Parathyroid adenoma (tissue), 2 donors: ENCODE measurements at regions not wholly inside any gene's neighbourhood (a gene's known extent, or its start where the extent isn't known, plus 50 kb on each side); places are given as distances from the start of the nearest gene placed in this dataset.

Experiments used
- H2AFZ ChIP-seq: fragments of 300-600 bp; sonication (generic); one replicate; pipeline ENCODE4 v1.7.0; 2017; ENCODE audit warnings: antibody characterized with exemption, mild to moderate bottlenecking
- H3K27ac ChIP-seq: fragments of 300-600 bp; sonication (generic); one replicate; pipeline ENCODE4 v1.7.0; 2017
- H3K27me3 ChIP-seq: fragments of 300-600 bp; sonication (generic); one replicate; pipeline ENCODE4 v1.7.0; 2017; ENCODE audit warnings: low read length; ENCODE audit not compliant: control insufficient read depth, insufficient read depth
- H3K36me3 ChIP-seq: fragments of 300-600 bp; sonication (generic); one replicate; pipeline ENCODE4 v1.7.0; 2017; ENCODE audit warnings: low read length; ENCODE audit not compliant: control insufficient read depth, insufficient read depth
- H3K4me1 ChIP-seq: fragments of 300-600 bp; sonication (generic); one replicate; pipeline ENCODE4 v1.7.0; 2017; ENCODE audit warnings: control low read depth
- H3K4me2 ChIP-seq: fragments of 300-600 bp; sonication (generic); one replicate; pipeline ENCODE4 v1.7.0; 2017; ENCODE audit warnings: low read length
- H3K4me3 ChIP-seq: fragments of 300-600 bp; sonication (generic); one replicate; pipeline ENCODE4 v1.7.0; 2017; ENCODE audit warnings: low read depth, low read length
- H3K79me2 ChIP-seq: fragments of 300-600 bp; sonication (generic); one replicate; pipeline ENCODE4 v1.7.0; 2017; ENCODE audit warnings: control low read depth
- H3K9ac ChIP-seq: fragments of 300-600 bp; sonication (generic); one replicate; pipeline ENCODE4 v1.7.0; 2017; ENCODE audit warnings: mild to moderate bottlenecking
- H3K9me3 ChIP-seq: fragments of 300-600 bp; sonication (generic); one replicate; pipeline ENCODE4 v1.7.0; 2017; ENCODE audit warnings: low read length; ENCODE audit not compliant: control insufficient read depth
- TF ChIP-seq, protein P1 (sequence below): fragments of 300-600 bp; sonication (generic); IDR thresholded peaks from one replicate; pipeline ENCODE4 v1.7.0; 2017; ENCODE audit warnings: antibody characterized with exemption, mild to moderate bottlenecking
- donor health status: primary hyperparathyroidism.

DNA sequence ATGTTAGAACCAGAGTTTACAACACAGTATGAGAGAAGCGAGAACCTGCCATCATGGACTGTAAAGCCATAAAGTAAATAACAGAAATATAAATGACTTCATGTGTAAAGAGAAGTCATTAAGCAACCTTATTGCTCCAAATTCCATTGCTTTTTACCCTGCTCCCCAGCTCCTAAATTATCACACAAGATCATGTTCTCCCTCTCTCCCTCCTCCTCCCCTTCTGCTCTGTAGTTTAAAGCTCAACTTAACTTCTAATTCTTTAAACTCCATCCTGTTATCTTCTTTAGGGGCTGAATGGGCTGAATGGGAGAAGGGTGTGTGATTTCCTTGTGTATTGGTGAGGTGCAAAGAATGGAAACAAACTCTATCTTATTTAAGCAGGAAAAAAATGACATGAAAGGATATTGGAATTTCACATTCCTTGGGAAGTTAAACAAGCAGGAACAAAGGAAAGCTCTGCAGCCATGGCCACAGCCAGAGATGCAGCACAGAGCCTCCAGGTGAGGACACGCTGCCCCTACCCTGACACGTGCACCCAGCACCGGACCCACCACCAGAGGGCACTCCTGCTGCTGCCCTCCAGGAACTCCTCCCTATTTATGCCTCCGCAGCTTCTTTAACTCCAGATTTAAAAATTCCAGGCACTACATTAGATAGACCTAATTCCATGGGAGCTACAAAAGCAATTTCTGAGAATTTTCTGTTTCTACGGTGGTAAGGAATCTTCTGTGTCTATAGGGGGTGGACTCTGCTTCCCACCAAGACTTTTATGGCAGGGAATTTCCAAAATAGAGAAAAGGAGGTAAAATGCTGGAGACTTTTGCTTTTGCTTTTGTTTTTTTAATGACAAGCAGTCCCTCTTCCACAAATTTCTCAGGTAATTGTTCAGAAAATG lies 76.9 kb upstream of the ABI3BP start:
- Histone ChIP-seq H3K9ac (no peak overlapping the region), H3K36me3 (no peaks in the 10 kb centered on the region), H3K27me3 (no peaks in the 10 kb centered on the region), H3K4me2 (peak overlapping the region; percentile 64), H3K27ac (no peak overlapping the region), H3K79me2 (no peaks in the 10 kb centered on the region), H2AFZ (peak overlapping the region; percentile 77), H3K4me1 (no peaks in the 10 kb centered on the region), H3K4me3 (no peak overlapping the region), H3K9me3 (no peaks in the 10 kb centered on the region)
- TF ChIP-seq, protein P1, sequence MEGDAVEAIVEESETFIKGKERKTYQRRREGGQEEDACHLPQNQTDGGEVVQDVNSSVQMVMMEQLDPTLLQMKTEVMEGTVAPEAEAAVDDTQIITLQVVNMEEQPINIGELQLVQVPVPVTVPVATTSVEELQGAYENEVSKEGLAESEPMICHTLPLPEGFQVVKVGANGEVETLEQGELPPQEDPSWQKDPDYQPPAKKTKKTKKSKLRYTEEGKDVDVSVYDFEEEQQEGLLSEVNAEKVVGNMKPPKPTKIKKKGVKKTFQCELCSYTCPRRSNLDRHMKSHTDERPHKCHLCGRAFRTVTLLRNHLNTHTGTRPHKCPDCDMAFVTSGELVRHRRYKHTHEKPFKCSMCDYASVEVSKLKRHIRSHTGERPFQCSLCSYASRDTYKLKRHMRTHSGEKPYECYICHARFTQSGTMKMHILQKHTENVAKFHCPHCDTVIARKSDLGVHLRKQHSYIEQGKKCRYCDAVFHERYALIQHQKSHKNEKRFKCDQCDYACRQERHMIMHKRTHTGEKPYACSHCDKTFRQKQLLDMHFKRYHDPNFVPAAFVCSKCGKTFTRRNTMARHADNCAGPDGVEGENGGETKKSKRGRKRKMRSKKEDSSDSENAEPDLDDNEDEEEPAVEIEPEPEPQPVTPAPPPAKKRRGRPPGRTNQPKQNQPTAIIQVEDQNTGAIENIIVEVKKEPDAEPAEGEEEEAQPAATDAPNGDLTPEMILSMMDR, result peak; percentile 76

DNA sequence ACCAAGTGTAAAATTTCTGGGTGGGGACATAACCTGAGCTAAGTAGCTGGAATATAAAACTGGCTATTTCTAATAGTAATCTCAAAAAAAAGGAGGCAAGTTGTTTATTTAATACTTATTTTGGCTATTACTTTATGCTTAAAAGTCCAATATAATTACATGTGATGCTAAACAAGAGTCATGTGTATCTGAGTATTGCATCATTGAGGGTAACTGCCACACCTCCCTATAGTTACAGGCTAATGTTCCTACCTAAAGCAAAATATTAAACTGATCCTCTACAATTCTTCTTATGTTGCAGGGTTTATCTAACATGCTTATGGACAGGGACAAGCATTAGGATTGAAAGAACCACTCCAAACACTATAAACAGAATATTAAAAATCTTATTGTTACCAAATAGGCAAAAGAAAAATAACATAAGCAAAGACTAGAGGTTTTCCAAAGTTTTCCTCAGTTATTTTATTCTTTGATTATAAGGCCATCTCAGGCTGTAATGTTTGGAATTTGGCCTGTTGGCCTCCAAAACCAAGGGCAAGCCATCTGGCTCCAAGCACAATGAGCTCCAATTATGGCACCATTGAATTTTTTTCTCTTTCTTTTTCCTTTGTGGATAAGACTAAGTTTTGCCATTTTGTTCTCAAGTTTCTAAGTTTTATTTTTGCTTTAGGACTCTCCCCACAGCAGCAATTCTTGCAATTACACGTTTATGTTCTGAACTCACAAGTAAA lies 75.8 kb upstream of the ABI3BP start:
- no peaks in the 10 kb centered on the region for H3K36me3 ChIP-seq
- no peak overlapping the region for H3K4me2 ChIP-seq
- no peak overlapping the region for H2AFZ ChIP-seq
- no peak overlapping the region for H3K4me3 ChIP-seq
- no peaks in the 10 kb centered on the region for H3K9me3 ChIP-seq
- no peaks in the 10 kb centered on the region for H3K79me2 ChIP-seq
- H3K27me3 ChIP-seq, result no peaks in the 10 kb centered on the region
- H3K4me1 ChIP-seq, result no peaks in the 10 kb centered on the region
- H3K9ac ChIP-seq, result no peak overlapping the region
- H3K27ac ChIP-seq, result no peak overlapping the region
- TF ChIP-seq, protein P1, result no peak

DNA sequence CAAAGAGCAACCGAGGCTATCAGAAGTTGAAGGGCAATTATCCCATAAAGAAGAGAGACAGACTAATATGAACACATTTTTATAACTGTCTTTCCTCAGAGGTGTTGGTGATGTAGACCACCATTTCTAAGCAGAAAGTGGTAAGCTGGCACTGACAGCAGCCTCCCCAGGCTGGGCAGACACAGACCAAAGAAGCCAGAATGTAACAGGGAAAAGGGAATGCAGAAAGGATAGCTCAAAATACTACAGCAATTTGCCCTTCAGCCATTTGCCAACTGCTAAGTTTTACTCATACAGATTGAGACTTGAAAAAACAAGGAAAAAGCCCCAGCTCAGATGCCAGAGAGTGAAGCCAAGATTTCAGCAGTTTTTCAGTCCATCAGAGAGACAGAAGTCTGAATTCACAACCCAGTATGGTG lies 73.5 kb upstream of the ABI3BP start:
- TF ChIP-seq, protein P1, result no peak
- H3K4me3 ChIP-seq, result no peak overlapping the region
- no peak overlapping the region for H3K9ac ChIP-seq
- no peaks in the 10 kb centered on the region for H3K9me3 ChIP-seq
- no peak overlapping the region for H3K4me2 ChIP-seq
- H3K27ac ChIP-seq, result no peak overlapping the region
- H3K4me1 ChIP-seq, result no peaks in the 10 kb centered on the region
- no peaks in the 10 kb centered on the region for H3K79me2 ChIP-seq
- no peak overlapping the region for H2AFZ ChIP-seq
- no peaks in the 10 kb centered on the region for H3K27me3 ChIP-seq
- no peaks in the 10 kb centered on the region for H3K36me3 ChIP-seq

DNA sequence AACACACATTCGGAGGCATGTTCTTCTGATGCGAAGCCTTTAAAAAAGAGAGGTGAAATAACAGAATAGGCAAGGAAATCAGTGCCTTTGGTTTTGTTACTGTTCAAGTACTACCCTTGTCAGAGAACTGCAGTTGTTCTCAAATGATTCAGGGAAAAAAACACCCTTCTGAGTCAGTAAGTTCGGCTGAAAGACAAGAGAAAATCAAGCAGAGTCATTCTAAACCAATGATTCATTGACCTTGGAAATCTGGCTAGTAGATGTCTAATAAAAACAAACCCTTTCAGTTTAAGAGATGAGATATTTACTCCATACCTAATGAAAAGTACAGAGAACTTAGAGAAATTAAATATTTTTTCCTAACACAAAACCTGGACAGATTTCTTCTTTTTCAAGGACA lies 72.7 kb upstream of the ABI3BP start:
- H2AFZ ChIP-seq, result peak overlapping the region; percentile 19
- H3K27ac ChIP-seq, result no peak overlapping the region
- no peaks in the 10 kb centered on the region for H3K27me3 ChIP-seq
- no peaks in the 10 kb centered on the region for H3K9me3 ChIP-seq
- H3K79me2 ChIP-seq, result no peaks in the 10 kb centered on the region
- TF ChIP-seq, protein P1, result no peak
- no peaks in the 10 kb centered on the region for H3K4me1 ChIP-seq
- no peak overlapping the region for H3K9ac ChIP-seq
- H3K36me3 ChIP-seq, result no peaks in the 10 kb centered on the region
- no peak overlapping the region for H3K4me2 ChIP-seq
- no peak overlapping the region for H3K4me3 ChIP-seq
